ENCODE measurements at regions not wholly inside any gene's neighbourhood (a gene's known extent, or its start where the extent isn't known, plus 50 kb on each side); places are given as distances from the start of the nearest gene placed in this dataset.

- H3K56ac ChIP-seq (ENCODE audit: extremely low read depth, insufficient read depth, low read length) = no peak overlapping the region
- no peak overlapping the region for H2AK9ac ChIP-seq (replicated peaks; ENCODE audit: low read depth, low read length, poor library complexity)
- no peak overlapping the region for H2BK15ac ChIP-seq (ENCODE audit: low read depth, low read length)
- H3K36me3 ChIP-seq (ENCODE audit: control insufficient read depth, insufficient read depth, low read length) = no peaks in the 10 kb centered on the region
- H3K4me3 ChIP-seq (ENCODE audit: insufficient read depth, low read depth, low read length) = no peak overlapping the region
- no TSS peak for BruUV-seq (replicated peaks)
- H3K14ac ChIP-seq (replicated peaks; ENCODE audit: low read depth, low read length) = no peak overlapping the region
- no peak for DNase-seq
- H2BK5ac ChIP-seq (ENCODE audit: low read depth, low read length, poor library complexity, severe bottlenecking) = no peak overlapping the region
- H4K5ac ChIP-seq (ENCODE audit: low read depth, low read length) = no peak overlapping the region
- no peaks in the 10 kb centered on the region for H3K4me1 ChIP-seq (ENCODE audit: control insufficient read depth, insufficient read depth, low read length)
- H3K9me1 ChIP-seq (ENCODE audit: insufficient read depth, low read length) = no peaks in the 10 kb centered on the region
- H3K4me2 ChIP-seq (ENCODE audit: low read depth, low read length) = no peak overlapping the region
- ChIA-PET CTCF (no interaction called here), POLR2A (ENCODE audit: unreplicated experiment) (no interaction called here)
- H3K9me3 ChIP-seq (ENCODE audit: control insufficient read depth, insufficient read depth, low read length) = peaks cover 8% of the 10 kb centered on the region; the same call in 1 of the 2 replicates
- H2BK20ac ChIP-seq (ENCODE audit: low read depth, low read length) = no peak overlapping the region
- no peak overlapping the region for H3K18ac ChIP-seq (ENCODE audit: low read depth, low read length)
- H3K27me3 ChIP-seq (ENCODE audit: control insufficient read depth, insufficient read depth, low read length) = no peaks in the 10 kb centered on the region
- H4K91ac ChIP-seq (ENCODE audit: insufficient read depth, low read depth, low read length) = no peak overlapping the region
- H3K4ac ChIP-seq (ENCODE audit: low read depth, low read length) = no peak overlapping the region
- dilution Hi-C loops (cut with HindIII; ENCODE audit: low sequenced_read_pairs, unreplicated experiment) (no loop called here), intact Hi-C loops (cut with micrococcal nuclease) (no loop called here), in situ Hi-C loops (cut with MboI; ENCODE audit: low sequenced_read_pairs) (no loop called here)
- TF ChIP-seq BHLHE40 (IDR thresholded peaks at IDR 0.05; ENCODE audit: low read depth, low read length) = no peak
- no peak for TF ChIP-seq USF2 (IDR thresholded peaks at IDR 0.05; ENCODE audit: low read depth, low read length)
- TF ChIP-seq CTCF (conservative IDR thresholded peaks at IDR 0.05; ENCODE audit: low read depth, low read length) = no peak
- TF ChIP-seq CEBPB (IDR thresholded peaks at IDR 0.05; ENCODE audit: low read depth, low read length) = no peak
- no peak for TF ChIP-seq FOS (IDR thresholded peaks at IDR 0.05; ENCODE audit: low read depth, low read length)
- TF ChIP-seq MXI1 (IDR thresholded peaks at IDR 0.05; ENCODE audit: borderline replicate concordance, low read depth, low read length) = no peak
- no peak for TF ChIP-seq POLR2A (IDR thresholded peaks at IDR 0.05; ENCODE audit: low read depth, low read length)
- TF ChIP-seq ELK1 (IDR thresholded peaks at IDR 0.05; ENCODE audit: borderline replicate concordance, low read depth, low read length) = no peak
- no CpG with 5 or more reads among the region's 2 CpGs for WGBS, 2 experiments (ENCODE audit: extremely low coverage in 2 of 2, insufficient read length in 1 of 2)
- H3K9ac ChIP-seq (ENCODE audit: low read depth, low read length) = no peak overlapping the region
- no peak overlapping the region for H2BK120ac ChIP-seq (ENCODE audit: low read depth, low read length)
- H2AK5ac ChIP-seq (ENCODE audit: low read depth, low read length) = no peak overlapping the region
- no peaks in the 10 kb centered on the region for H4K20me1 ChIP-seq (ENCODE audit: insufficient read depth, low read length)
- H3K79me1 ChIP-seq (ENCODE audit: low read depth in 1 of 2, low read length in 2 of 2) = no peaks in the 10 kb centered on the region
- H3K27ac ChIP-seq (ENCODE audit: insufficient read depth, low read length) = no peak overlapping the region
- H3K23ac ChIP-seq (ENCODE audit: low read depth, low read length) = no peak overlapping the region
- no peak for ATAC-seq (ENCODE audit: low read depth)
- H2AFZ ChIP-seq (replicated peaks; ENCODE audit: low read length, poor library complexity) = no peak overlapping the region
- no peak overlapping the region for H4K8ac ChIP-seq (ENCODE audit: low read depth in 2 of 2, low read length in 2 of 2)
Observed at GRCh38 chr4:11118513-11118912, 310.2 kb downstream of the HS3ST1 start.

All from IMR-90 (cell line).